ENCODE measurements at regions not wholly inside any gene's neighbourhood (a gene's known extent, or its start where the extent isn't known, plus 50 kb on each side); places are given as distances from the start of the nearest gene placed in this dataset.

- TF ChIP-seq, protein P1, sequence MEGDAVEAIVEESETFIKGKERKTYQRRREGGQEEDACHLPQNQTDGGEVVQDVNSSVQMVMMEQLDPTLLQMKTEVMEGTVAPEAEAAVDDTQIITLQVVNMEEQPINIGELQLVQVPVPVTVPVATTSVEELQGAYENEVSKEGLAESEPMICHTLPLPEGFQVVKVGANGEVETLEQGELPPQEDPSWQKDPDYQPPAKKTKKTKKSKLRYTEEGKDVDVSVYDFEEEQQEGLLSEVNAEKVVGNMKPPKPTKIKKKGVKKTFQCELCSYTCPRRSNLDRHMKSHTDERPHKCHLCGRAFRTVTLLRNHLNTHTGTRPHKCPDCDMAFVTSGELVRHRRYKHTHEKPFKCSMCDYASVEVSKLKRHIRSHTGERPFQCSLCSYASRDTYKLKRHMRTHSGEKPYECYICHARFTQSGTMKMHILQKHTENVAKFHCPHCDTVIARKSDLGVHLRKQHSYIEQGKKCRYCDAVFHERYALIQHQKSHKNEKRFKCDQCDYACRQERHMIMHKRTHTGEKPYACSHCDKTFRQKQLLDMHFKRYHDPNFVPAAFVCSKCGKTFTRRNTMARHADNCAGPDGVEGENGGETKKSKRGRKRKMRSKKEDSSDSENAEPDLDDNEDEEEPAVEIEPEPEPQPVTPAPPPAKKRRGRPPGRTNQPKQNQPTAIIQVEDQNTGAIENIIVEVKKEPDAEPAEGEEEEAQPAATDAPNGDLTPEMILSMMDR (IDR thresholded peaks at IDR 0.05) = no peak
- no peak for TF ChIP-seq POLR2A (IDR thresholded peaks at IDR 0.05)
Observed at GRCh38 chr2:747762-748351, 70.7 kb upstream of the TMEM18 start.
